Activated CD4-positive, alpha-beta memory T cell treated with anti-CD3 and anti-CD28 coated beads for 36 hours (primary cell): ENCODE measurements at regions not wholly inside any gene's neighbourhood (a gene's known extent, or its start where the extent isn't known, plus 50 kb on each side); places are given as distances from the start of the nearest gene placed in this dataset.
A peak's percentile ranks its signal among the peaks of the same experiment; 100 is the strongest.
"Not testable (repeated sequence)": the region's sequence is repeated elsewhere in the genome, so short reads cannot be mapped to it uniquely, and the experiment has no call there.

ENCODE experiments used
- CTCF ChIA-PET: fragments of 350-600 bp; sonication (Branson Sonifier 250); formaldehyde crosslinking; loops from one replicate; lab custom pipeline; 2021; ENCODE audit warnings: antibody characterized with exemption, inconsistent platforms; lab: Charles Lee
- POLR2A ChIA-PET: fragments of 350-600 bp; sonication (Branson Sonifier 250); formaldehyde crosslinking; loops from one replicate; lab custom pipeline; 2021; ENCODE audit warnings: antibody characterized with exemption; lab: Charles Lee
- DNase-seq: peaks from one replicate; pipeline ENCODE4 v3.0.0-alpha.2; 2020
- H3K27ac Mint-ChIP-seq: one replicate; pipeline ENCODE4 v1.8.0; 2021; ENCODE audit warnings: mixed read lengths
- H3K27me3 Mint-ChIP-seq: one replicate; pipeline ENCODE4 v1.8.0; 2021; ENCODE audit warnings: mixed read lengths
- H3K36me3 Mint-ChIP-seq: one replicate; pipeline ENCODE4 v1.8.0; 2021; ENCODE audit warnings: mixed read lengths
- H3K4me1 Mint-ChIP-seq: one replicate; pipeline ENCODE4 v1.8.0; 2021; ENCODE audit warnings: low read depth, mixed read lengths
- H3K4me3 Mint-ChIP-seq: one replicate; pipeline ENCODE4 v1.8.0; 2021; ENCODE audit warnings: mild to moderate bottlenecking, mixed read lengths
- H3K9me3 Mint-ChIP-seq: one replicate; pipeline ENCODE4 v1.8.0; 2021; ENCODE audit warnings: mixed read lengths
- intact Hi-C: fragments of 100-400 bp; cut with micrococcal nuclease; formaldehyde crosslinking; loops from one replicate; pipeline ENCODE4 v1.15.1; 2023

DNA sequence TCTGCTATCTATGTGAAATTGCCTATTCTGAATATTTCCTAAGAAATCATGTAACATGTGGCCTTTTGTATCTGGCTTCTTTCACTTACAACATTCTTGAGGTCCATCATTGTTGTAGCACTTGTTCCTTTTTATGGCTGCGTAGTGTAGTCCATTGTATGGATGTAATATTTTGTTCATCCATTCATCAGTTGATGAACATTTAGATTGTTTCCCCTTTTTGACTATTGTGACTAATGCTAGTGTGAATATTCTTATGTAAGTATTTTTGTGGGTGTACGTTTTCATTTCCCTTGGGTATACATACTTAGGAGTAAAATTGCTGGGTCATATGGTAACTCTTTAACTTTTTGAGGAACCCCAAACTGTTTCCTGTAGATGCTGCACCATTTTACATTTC is 134.6 kb downstream of the FOXD4L6 start:
- H3K4me3 Mint-ChIP-seq, CTCF ChIA-PET, H3K27ac Mint-ChIP-seq, POLR2A ChIA-PET, DNase-seq, H3K9me3 Mint-ChIP-seq, H3K27me3 Mint-ChIP-seq, intact Hi-C loops: not testable (repeated sequence)
- H3K36me3 Mint-ChIP-seq, result peaks cover 37% of the 10 kb centered on the region
- peaks cover 43% of the 10 kb centered on the region for H3K4me1 Mint-ChIP-seq

DNA sequence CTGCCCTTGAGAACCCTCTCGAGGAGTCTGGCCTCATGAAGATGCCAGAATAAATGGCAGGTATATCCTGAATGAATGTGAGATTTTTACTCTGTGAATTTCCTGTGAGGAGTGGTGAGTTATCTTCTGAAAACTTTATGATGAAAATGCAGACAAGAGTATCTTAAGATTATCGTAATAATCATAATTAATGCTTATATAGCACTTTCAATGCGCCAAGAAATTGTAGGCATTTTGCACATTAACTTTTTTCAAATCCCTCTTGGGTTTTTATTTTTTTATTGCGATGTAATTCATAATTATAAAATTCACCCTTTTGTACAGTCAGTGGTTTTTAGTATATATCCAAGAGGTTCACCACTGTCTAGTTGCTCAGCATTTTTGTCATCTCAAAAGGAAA is 135.1 kb downstream of the FOXD4L6 start:
- H3K27me3 Mint-ChIP-seq, CTCF ChIA-PET, H3K4me3 Mint-ChIP-seq, H3K27ac Mint-ChIP-seq, POLR2A ChIA-PET, intact Hi-C loops, H3K9me3 Mint-ChIP-seq, DNase-seq: not testable (repeated sequence)
- peaks cover 37% of the 10 kb centered on the region for H3K36me3 Mint-ChIP-seq
- H3K4me1 Mint-ChIP-seq, result peaks cover 42% of the 10 kb centered on the region

DNA sequence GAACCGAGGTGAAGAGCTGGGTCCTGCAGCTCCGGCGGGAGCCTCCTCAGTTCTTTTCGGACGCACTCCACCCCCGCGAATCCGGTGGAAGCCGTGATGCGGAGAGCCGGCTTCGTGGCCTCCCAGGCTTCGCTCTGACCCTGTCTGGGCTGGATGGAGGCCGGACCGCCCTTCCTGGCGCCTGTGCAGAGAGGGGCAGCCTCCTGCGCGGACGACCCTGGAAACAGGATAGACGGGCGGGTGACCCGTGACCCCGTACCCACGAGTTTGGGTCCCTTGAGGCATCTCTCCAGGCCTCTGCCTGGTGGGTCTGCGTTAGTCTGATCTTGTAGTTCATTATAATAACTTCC is 136.0 kb downstream of the FOXD4L6 start:
- H3K9me3 Mint-ChIP-seq, intact Hi-C loops, DNase-seq, H3K4me3 Mint-ChIP-seq, POLR2A ChIA-PET, H3K27me3 Mint-ChIP-seq, H3K27ac Mint-ChIP-seq, CTCF ChIA-PET: not testable (repeated sequence)
- H3K4me1 Mint-ChIP-seq, result peaks cover 40% of the 10 kb centered on the region
- peaks cover 41% of the 10 kb centered on the region for H3K36me3 Mint-ChIP-seq

DNA sequence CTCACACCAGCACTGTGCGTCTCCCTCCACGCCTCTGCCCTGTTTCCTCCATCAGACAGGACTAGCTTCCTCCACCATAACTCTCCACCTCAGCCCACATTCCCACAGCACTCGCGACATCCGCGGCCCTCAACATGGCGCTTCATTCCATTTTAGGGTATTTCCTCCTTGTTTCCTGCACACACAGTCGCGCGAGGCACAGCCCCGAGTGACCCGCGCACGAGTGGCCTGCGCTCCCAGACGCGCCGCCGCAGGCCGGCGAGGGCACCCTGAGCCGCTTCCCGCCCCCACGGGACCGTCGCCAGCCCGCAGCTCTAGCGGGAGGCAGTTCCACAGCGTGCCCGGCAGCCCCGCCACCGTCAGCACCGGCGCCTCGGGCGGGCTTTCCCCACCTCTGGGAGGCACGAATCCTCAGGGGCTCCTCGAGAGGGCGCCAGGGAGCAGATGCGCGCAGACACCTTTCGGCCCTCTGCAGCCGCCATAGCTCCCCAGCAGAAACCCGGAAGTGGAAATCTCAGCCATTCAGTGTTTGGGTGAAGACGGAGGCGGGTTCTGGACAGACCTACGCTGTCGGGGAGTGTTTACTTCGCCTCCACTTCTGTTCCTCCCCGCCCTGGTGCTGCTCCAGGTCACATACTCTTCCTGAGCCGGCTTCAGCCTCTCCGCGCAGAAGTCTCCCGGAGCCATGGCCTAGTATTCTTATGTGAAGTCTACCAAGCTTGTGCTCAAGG is 136.6 kb downstream of the FOXD4L6 start:
- H3K4me3 Mint-ChIP-seq, POLR2A ChIA-PET, H3K27me3 Mint-ChIP-seq, H3K27ac Mint-ChIP-seq, intact Hi-C loops, H3K9me3 Mint-ChIP-seq, CTCF ChIA-PET: not testable (repeated sequence)
- peak; percentile 99 for DNase-seq
- peaks cover 36% of the 10 kb centered on the region for H3K4me1 Mint-ChIP-seq
- H3K36me3 Mint-ChIP-seq, result peaks cover 37% of the 10 kb centered on the region

DNA sequence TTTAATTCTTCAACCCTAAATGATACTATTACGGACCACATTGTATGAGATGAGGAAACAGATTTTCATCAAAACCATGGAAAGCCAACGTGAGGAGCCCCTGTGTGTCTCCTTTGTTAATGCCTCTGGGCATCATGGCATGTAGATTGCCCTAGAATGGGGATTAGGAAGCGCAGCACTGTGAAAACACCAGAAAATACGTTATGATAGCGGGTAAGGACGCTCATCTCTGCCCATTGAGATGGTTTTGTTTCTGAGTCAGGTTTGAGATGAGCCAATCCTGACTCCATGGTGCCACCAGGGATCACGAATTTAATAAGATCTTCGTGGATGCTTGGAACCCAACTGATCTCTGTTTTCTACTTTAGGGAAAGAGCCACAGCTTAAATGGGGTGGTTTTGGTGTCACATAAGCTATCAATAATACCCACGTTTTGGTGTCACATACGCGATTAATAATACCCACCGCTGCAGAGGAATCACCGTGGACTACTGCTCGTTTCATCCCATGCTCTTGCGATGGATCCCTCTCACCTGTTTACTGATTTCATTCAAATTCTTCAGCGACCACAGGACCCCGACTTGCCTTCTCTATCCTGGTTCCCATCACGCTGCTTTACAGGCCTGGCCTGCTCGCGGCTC is 137.3 kb downstream of the FOXD4L6 start:
- peak; percentile 37 for DNase-seq
- POLR2A ChIA-PET, result not testable (repeated sequence)
- CTCF ChIA-PET, result interaction anchor here (0.6 kb wide), 1 partner anchor 98 kb away, joined by 3 read pairs; no protein-coding TSS in a partner anchor

DNA sequence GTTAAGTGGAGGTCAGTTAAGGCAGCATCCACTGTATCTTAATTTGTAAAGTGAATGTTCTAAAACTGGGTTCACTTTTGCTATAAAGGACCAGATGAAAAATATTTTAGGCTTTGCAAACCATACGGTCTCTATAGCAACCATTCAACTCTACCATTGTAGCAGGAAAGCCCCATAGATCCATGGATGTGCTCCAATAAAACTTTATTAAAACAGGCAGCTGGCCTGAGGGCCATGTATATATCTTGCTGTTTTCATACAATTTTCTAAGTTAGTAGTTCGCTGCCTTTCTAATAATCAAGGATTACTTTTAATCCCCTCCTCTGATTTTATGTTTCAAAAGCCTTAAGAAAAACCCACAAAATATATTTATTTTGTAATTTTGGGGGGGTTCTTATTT is 142.1 kb downstream of the FOXD4L6 start:
- H3K27me3 Mint-ChIP-seq, H3K27ac Mint-ChIP-seq, H3K4me3 Mint-ChIP-seq, CTCF ChIA-PET, H3K9me3 Mint-ChIP-seq, H3K4me1 Mint-ChIP-seq, intact Hi-C loops, DNase-seq, POLR2A ChIA-PET: not testable (repeated sequence)
- H3K36me3 Mint-ChIP-seq, result peaks cover 20% of the 10 kb centered on the region

More for the DNA sequence above, 137.3 kb downstream of the FOXD4L6 start:
- H3K4me3 Mint-ChIP-seq, intact Hi-C loops, H3K27ac Mint-ChIP-seq, H3K27me3 Mint-ChIP-seq, H3K9me3 Mint-ChIP-seq: not testable (repeated sequence)
- Mint-ChIP-seq H3K36me3 (peaks cover 32% of the 10 kb centered on the region), H3K4me1 (peaks cover 31% of the 10 kb centered on the region)

DNA sequence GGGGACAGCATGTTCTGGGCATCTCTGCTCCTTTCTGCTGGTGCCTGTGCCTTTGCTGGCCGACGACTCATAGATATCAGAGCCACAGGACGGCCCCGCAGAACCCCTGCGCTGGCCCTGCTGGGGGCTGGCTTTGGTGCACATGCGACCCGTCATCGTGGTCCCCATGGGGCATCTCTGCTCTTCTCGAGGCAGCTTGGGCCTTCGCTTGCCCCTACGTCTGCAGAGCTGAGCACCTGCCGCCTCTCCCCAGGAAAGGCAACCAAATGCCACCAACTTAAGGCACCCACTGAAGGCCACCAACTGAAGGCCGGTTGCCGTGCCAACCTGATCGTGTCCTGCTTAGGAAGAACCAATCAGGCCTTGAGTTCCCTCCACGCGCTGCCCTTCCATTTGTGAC is 153.1 kb downstream of the FOXD4L6 start:
- DNase-seq, POLR2A ChIA-PET, H3K27me3 Mint-ChIP-seq, intact Hi-C loops, H3K27ac Mint-ChIP-seq, H3K4me1 Mint-ChIP-seq, H3K4me3 Mint-ChIP-seq, CTCF ChIA-PET, H3K9me3 Mint-ChIP-seq: not testable (repeated sequence)
- H3K36me3 Mint-ChIP-seq, result peaks cover 12% of the 10 kb centered on the region

DNA sequence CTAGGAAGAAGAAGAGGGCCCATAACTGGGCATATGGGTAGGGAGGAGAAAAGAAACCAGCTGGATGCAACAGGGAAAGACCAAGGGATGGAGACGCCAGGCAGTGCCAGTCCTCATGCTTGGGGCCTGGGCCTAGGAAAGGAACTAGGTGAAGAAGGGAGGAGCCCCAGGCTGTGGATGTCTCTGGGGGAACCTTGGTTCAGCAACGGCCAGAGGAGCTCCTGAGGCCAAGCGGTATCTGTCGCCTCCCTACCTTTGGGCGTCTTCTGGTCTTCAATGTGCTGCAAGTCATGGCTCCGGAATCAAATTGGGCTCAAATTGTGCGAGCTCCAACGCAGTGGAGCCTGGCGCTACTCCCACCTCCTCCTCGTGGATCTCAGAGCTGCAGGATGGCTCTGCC is 153.6 kb downstream of the FOXD4L6 start:
- H3K9me3 Mint-ChIP-seq, POLR2A ChIA-PET, H3K4me3 Mint-ChIP-seq, CTCF ChIA-PET, H3K27me3 Mint-ChIP-seq, H3K4me1 Mint-ChIP-seq, DNase-seq, H3K27ac Mint-ChIP-seq, intact Hi-C loops: not testable (repeated sequence)
- H3K36me3 Mint-ChIP-seq, result peaks cover 12% of the 10 kb centered on the region

DNA sequence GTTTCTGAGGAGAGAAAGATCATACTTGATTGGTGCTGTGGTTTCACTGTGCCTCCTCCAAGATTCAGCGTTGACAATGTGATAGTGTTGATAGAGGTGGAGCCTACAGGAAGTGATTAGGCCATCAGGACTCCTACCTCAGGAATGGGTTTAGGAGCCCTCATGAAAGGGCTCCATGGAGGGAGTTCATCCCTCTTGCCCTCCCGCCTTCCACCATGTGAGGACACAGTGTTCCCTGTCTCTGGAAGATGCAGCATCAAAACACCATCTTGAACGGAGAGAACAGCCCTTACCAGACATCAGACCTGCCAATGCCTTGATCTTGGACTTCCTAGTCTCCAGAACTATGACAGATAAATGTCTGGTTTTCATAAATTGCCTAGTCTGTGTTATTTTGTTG is 156.7 kb downstream of the FOXD4L6 start:
- H3K27ac Mint-ChIP-seq, CTCF ChIA-PET, H3K9me3 Mint-ChIP-seq, intact Hi-C loops, H3K4me1 Mint-ChIP-seq, H3K27me3 Mint-ChIP-seq, H3K36me3 Mint-ChIP-seq, H3K4me3 Mint-ChIP-seq, POLR2A ChIA-PET, DNase-seq: not testable (repeated sequence)

DNA sequence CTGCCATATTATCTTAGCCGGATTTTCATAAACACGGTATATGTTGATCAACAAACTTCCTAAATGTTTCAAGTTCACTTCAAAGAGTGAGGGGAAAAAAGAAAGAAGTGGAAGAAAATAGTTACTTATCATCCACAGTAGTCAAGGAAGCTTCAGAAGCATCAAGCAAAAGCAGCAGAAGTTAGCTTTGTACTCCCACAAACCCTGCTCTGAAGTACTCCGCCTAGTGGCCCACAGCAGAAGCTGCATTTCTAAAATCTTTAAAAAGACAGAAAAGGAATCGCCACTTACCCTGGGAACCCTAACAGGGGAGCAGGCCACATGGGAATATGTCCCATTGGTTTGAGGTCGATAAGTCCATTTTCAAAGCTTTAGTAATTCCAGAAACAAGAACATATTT is 158.1 kb downstream of the FOXD4L6 start:
- H3K27me3 Mint-ChIP-seq, H3K4me3 Mint-ChIP-seq, H3K4me1 Mint-ChIP-seq, POLR2A ChIA-PET, DNase-seq, H3K9me3 Mint-ChIP-seq, H3K36me3 Mint-ChIP-seq, CTCF ChIA-PET, H3K27ac Mint-ChIP-seq, intact Hi-C loops: not testable (repeated sequence)

DNA sequence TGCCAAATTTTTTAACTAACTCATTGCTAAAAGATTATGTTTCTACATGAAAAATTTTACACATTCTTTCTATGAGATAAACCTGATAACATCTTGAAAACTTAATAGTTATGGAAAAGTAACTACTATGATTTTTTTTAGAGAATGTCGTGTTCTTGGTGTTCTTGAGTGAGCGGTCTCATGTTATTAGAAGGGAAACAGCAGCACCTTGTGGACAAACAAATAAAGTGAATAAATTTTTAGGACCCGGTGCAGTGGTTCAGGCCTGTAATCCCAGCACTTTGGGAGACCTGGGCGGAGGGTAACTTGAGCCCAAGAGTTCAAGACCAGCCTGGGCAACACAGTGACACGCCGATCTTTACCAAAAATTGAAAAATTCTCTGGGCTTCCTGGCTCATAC is 166.0 kb downstream of the FOXD4L6 start:
- H3K36me3 Mint-ChIP-seq, H3K4me3 Mint-ChIP-seq, intact Hi-C loops, POLR2A ChIA-PET, H3K27ac Mint-ChIP-seq, H3K4me1 Mint-ChIP-seq, H3K9me3 Mint-ChIP-seq, H3K27me3 Mint-ChIP-seq, CTCF ChIA-PET, DNase-seq: not testable (repeated sequence)

DNA sequence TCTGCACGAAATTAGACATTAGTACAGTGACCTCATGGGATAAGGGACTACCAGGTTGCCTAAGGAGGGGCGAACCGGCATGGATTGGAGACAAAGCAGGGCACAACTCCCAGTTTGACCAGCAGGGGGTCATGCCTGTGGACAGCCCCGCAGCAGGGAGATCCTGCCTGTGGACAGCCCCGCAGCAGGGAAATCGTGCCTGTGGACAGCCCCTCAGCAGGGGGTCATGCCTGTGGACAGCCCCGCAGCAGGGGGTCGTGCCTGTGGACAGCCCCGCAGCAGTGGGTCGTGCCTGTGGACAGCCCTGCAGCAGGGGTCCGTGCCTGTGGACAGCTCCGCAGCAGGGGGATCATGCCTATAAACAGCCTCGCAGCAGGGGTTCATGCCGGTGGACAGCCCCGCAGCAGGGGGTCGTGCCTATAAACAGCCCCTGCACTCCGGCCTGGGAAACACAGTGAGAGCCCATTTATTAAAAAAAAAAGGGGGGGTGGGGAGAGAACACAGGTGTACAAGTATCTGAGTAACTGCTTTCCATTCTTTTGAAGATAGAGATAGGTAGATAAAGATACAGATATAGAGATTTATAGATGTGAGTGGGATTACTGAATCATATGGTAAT is 176.5 kb downstream of the FOXD4L6 start:
- H3K36me3 Mint-ChIP-seq, result peaks cover 23% of the 10 kb centered on the region
- DNase-seq, H3K4me3 Mint-ChIP-seq, H3K27me3 Mint-ChIP-seq, H3K4me1 Mint-ChIP-seq, H3K9me3 Mint-ChIP-seq, H3K27ac Mint-ChIP-seq, intact Hi-C loops, CTCF ChIA-PET, POLR2A ChIA-PET: not testable (repeated sequence)
